HK-2 (cell line): ENCODE measurements at regions not wholly inside any gene's neighbourhood (a gene's known extent, or its start where the extent isn't known, plus 50 kb on each side); places are given as distances from the start of the nearest gene placed in this dataset.
"Not testable (repeated sequence)": the region's sequence is repeated elsewhere in the genome, so short reads cannot be mapped to it uniquely, and the experiment has no call there.

Experiments used
- DNase-seq: peaks from one replicate; pipeline ENCODE4 v3.0.0-alpha.2; 2018; ENCODE audit not compliant: unreplicated experiment

DNA sequence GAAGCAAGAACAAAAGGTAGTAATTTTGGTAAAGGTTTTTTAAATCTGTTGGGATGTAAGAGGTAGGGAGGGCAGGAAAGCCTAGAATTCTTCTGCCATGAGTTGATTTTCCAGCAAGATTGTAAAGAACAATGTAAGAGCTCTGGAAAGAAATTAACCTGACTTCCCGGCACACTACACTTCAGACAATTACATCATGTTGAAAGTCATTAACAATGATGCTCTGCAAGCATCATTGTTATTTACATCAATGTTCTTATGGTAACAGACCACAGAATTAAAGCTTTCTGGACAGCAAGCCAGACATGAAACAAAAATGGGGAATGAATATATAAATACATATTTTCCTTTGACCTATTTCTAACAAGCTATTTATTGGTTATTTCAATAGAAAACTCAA lies 342.2 kb downstream of the CEP170 start:
- DNase-seq: not testable (repeated sequence)

DNA sequence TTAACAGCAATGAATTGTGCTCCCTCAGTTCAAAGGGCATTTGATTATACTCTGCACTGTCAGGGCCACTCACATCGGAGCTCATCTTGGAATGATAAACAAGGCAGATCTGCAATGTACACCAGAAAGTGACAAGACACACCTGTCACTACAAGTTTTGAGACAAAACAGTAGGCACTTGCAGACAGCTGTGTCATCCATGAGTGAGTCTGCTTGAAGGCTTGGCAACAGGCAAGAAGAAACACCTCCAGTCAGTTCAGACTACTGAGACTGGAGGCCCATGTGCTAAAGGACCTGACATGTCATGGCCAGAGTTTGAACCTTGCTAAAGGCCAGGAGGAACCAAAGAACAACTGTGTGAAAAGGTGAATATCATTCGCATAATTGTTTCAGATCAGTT lies 354.5 kb downstream of the CEP170 start:
- DNase-seq: not testable (repeated sequence)

DNA sequence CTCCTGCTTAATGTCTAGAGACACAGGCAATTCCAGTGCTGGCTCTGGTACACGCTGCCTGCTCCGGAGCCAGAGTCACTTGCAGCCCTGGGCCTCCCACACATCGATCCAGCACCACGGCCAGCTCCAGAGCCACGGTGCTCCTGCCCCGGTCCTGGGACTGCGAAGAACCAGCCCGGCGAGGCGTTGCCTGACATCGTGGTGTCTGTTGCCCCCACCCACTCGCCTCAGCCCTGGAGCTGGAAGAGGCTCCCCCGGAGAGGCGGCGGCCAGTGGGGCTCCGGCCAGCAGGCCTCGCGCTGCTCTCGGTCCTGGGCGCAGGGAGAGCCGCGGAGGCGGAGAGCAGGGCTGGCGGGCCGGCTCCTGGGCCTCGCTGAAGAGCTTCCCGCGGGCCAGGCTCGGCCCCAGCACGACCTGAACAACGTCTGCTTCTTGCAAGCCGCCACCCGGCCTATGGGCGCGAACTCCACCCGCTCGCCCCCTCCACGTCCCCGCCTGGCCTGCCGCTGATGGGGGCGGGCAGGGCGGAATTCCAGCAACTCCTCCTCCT lies 364.8 kb downstream of the CEP170 start:
- peak; percentile 41 for DNase-seq

GRCh38 chr1:242886137-242886536 lies 361.6 kb upstream of the PLD5 start:
- peak; percentile 7 for DNase-seq

- not testable (repeated sequence) for DNase-seq
Observed at GRCh38 chr1:242880022-242880421, 355.5 kb upstream of the PLD5 start.

DNA sequence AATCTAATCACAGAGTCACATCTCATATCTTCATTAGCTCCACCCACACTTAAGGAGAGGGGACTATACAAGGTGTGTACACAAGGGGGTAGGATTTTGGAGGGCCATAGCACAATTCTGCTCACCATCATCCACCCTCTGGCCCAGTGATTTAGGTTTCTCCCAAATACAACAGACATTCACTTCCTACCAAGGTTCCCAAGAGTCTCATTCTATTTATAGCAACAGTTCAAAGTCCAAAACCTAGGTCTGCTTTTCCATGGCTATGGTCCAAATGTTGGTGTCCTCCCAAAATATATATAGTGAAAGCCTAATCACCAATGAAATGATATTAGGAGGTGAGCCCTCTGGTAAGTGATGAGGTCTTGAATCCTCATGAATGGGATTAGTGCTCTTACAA lies 353.2 kb upstream of the PLD5 start:
- DNase-seq: no peak

DNA sequence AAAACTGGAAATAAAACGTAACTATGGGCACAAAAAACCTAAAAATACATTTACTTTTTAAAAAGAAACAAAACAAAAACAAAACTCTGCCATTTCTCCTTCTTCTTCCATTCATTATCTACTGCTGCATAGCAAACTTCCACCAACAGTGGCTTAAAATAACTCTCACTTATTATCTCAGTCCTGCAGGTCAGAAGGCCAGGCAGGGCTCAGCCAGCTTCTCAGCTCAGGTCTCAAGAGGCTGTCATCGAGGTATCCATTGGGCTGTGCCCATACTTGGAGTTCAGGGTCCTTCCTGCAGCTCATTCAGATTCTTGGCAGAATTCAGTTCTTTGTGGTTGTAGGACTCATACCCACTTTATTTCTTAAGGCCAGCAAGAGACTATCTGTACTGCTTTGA lies 352.7 kb upstream of the PLD5 start:
- no peak for DNase-seq

GRCh38 chr1:242876030-242876429 lies 351.5 kb upstream of the PLD5 start:
- DNase-seq: no peak

GRCh38 chr1:242873661-242874060 lies 349.2 kb upstream of the PLD5 start:
- DNase-seq: no peak

- DNase-seq: no peak
Observed at GRCh38 chr1:242872521-242872920, 348.0 kb upstream of the PLD5 start.

DNA sequence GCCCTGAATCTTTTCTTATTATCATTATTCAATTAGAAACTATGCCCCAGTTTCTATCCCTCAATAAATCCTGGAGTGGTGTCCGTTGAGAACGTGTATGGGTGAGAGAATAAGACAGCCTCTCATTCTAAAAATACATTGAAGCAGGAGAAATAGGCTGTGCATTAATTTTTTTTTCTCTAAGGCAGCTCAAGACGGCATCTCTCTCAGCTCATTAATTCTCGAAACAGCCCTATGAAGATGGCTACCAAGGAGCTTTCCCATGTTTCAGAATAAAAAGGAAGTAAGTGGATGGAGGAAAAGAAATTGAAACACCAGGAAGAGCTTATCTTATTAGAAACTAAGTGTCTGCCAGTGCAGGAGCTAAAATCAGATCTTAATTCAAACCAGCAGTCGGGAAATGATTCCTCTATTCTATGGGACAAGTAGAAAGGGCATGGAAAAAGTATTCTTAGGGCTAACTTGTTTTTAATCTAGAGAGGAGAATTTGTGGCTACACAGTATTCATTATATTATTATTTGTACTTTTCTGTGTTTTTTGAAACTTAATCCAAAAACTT lies 347.1 kb upstream of the PLD5 start:
- no peak for DNase-seq

DNA sequence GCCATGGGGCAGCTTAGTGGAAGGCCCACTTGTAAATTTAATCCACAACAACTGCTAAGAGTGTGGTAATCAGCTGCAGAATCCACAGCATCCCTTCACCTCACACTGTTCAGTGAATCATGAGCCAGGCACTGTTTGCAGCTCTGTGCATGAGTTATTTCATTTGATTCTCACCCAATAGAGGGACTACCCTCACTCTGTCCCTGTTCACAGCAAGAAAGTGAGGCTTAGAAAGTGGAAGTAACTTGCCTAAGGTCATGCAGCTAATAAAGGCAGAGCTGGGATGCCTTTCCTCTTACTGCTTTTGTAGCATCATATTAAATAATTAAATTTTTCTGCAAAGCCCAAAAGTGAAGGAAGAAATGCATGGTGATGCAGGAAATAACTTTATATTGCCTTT lies 346.5 kb upstream of the PLD5 start:
- DNase-seq: no peak

GRCh38 chr1:242856289-242856688 lies 331.8 kb upstream of the PLD5 start:
- no peak for DNase-seq

GRCh38 chr1:242854466-242854865 lies 330.0 kb upstream of the PLD5 start:
- DNase-seq: no peak

- DNase-seq: no peak
Observed at GRCh38 chr1:242847390-242847993, 323.0 kb upstream of the PLD5 start.

- DNase-seq: no peak
Observed at GRCh38 chr1:242842094-242842493, 317.6 kb upstream of the PLD5 start.

GRCh38 chr1:242839101-242839500 lies 314.6 kb upstream of the PLD5 start:
- no peak for DNase-seq

DNA sequence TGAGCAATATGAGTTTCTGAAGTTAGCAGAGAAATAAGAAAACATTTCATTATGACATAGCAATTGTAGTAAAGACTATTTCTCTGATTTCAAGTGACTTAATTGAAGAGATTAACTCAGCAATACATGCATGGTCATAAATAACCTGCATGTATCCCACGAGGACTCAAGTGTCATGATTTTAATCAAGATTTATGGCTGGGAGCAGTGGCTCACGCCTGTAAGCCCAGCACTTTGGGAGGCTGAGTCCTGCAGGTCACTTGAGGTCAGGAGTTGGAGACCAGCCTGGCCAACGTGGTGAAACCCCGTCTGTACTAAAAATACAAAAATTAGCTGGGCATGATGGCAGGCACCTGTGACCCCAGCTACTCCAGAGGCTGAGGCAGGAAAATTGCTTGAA lies 311.9 kb upstream of the PLD5 start:
- no peak for DNase-seq

DNA sequence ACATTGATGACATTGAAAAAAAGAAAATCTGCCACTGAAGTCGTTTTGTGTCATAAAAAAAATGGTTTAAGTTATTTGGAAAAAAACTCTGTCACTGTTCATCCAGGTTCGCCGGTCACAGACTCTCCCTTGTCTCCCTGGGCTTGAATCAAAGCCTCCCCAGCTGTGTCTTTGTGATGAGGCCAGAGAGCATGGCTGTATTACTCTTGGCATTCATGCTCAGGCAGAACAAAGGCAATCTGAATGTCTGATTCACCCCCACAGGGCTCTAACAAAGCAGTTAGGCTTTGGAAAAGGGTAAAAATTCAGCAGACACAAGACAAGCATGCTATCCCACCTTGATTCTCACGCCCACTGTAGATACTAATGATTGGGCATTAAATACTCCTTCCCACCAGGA lies 304.3 kb upstream of the PLD5 start:
- DNase-seq: no peak

- DNase-seq: no peak
Observed at GRCh38 chr1:242828199-242828598, 303.7 kb upstream of the PLD5 start.

- DNase-seq: no peak
Observed at GRCh38 chr1:242827538-242827937, 303.0 kb upstream of the PLD5 start.

DNA sequence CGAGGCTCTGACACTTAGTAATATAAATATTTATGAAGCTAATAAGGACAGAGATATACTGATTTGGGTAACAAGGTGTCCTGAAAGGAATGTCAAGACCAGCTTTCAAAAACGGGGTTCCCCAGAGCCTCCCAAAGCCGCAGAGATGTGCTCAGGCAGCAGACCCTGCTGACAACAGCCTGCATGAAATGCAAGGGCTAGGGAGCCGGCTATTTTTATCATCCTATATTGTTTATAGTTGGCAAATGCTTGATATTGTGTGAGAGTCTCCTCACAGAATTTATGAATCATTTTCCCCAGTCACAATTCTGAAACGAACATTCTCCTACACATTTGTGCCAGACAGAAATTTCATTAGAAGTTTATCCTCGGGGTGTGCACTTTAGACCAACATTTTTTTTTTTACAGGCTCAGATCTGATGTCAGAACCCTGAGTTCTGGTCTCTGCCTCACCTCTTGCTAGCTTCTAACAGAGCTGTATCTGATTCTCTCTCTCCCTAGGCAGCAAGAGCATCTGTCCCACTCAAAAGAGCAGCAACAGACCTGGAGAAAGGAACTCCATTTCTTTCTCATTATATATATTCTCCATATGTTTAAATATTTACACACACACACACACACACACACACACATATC lies 302.3 kb upstream of the PLD5 start:
- DNase-seq: no peak

GRCh38 chr1:242824435-242824834 lies 299.9 kb upstream of the PLD5 start:
- no peak for DNase-seq
